ENCODE measurements at regions not wholly inside any gene's neighbourhood (a gene's known extent, or its start where the extent isn't known, plus 50 kb on each side); places are given as distances from the start of the nearest gene placed in this dataset.

DNA sequence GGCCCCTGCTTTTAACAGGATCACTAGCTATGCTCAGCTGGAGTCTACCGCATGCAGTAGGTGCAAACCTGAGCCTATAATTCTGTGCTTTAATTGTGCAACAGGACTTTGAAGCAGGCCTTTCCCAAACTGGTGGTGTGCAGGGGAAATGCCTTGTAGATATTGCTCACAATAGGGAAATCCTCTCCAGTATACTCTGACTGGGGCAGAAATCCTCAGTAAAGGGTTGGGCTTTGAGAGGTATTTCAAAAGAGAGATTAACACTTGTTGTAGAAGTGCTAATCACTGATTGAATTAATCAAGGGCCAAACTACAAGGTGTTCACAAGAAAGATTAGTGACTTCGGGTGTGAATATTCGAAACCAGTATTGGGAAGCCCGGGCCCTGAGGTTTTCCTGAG, 58.5 kb upstream of the EXOC6 start:
- no peak overlapping the region for H3K27ac ChIP-seq

DNA sequence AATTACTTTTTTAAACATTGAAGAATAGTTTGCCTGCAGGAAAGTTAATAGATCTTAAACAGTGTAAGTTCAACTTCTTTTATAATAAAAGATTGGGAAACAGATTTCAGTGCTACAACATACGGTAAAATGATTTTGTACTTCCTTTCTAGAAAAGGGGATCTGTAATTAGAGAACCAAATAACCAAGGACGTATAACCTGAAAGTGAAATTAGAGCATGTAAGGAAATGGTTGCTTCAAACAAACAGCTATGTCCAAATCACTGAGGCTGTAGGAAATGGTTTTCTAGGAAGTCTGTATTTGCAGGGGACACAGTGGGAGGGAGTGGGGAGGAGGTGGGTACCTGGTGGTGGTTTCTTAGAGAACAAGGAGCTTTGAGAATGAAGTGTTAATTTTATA, 57.9 kb upstream of the EXOC6 start:
- H3K27ac ChIP-seq, result no peak overlapping the region
- TF ChIP-seq, protein P1, sequence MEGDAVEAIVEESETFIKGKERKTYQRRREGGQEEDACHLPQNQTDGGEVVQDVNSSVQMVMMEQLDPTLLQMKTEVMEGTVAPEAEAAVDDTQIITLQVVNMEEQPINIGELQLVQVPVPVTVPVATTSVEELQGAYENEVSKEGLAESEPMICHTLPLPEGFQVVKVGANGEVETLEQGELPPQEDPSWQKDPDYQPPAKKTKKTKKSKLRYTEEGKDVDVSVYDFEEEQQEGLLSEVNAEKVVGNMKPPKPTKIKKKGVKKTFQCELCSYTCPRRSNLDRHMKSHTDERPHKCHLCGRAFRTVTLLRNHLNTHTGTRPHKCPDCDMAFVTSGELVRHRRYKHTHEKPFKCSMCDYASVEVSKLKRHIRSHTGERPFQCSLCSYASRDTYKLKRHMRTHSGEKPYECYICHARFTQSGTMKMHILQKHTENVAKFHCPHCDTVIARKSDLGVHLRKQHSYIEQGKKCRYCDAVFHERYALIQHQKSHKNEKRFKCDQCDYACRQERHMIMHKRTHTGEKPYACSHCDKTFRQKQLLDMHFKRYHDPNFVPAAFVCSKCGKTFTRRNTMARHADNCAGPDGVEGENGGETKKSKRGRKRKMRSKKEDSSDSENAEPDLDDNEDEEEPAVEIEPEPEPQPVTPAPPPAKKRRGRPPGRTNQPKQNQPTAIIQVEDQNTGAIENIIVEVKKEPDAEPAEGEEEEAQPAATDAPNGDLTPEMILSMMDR (conservative IDR thresholded peaks at IDR 0.05), result no peak
- TF ChIP-seq ZFX (IDR thresholded peaks at IDR 0.05), result no peak

More for the DNA sequence above, 58.5 kb upstream of the EXOC6 start:
- TF ChIP-seq, protein P1 (conservative IDR thresholded peaks at IDR 0.05), result no peak
- no peak for TF ChIP-seq ZFX (IDR thresholded peaks at IDR 0.05)

DNA sequence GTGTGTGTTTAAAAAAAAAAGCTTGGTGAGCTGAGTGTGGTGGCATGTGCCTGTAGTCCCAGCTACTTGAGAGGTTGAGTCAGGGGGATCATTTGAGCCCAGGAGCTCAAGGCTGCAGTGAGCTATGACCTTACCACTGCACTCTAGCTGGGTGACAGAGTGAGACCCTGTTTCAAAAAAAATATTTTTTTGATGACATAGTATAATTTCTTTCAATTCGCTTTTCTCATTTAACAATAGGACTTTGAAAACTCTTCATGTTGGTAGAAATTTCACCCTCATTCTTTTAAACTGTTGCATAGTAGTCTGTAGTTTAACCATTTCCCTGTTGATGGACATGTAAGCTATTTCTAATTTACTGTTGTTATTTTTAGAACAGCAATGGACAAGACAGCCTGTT, 55.7 kb upstream of the EXOC6 start:
- TF ChIP-seq, protein P1 (conservative IDR thresholded peaks at IDR 0.05), result no peak
- no peak for TF ChIP-seq ZFX (IDR thresholded peaks at IDR 0.05)
- H3K27ac ChIP-seq, result no peak overlapping the region

Measured in C4-2B (cell line).